Nephron progenitor cell (in vitro differentiated cells): ENCODE measurements at regions not wholly inside any gene's neighbourhood (a gene's known extent, or its start where the extent isn't known, plus 50 kb on each side); places are given as distances from the start of the nearest gene placed in this dataset.

ENCODE experiments used
- DNase-seq: peaks from one replicate; pipeline ENCODE4 v3.0.0; 2021
- H3K27ac Mint-ChIP-seq: 2 replicates; pipeline ENCODE4 v1.8.0; 2021; ENCODE audit warnings: mild to moderate bottlenecking, moderate library complexity, mixed read lengths
- H3K27me3 Mint-ChIP-seq: 2 replicates; pipeline ENCODE4 v1.8.0; 2021; ENCODE audit warnings: mild to moderate bottlenecking, low read depth, mixed read lengths; ENCODE audit not compliant: poor library complexity
- H3K36me3 Mint-ChIP-seq: 2 replicates; pipeline ENCODE4 v1.8.0; 2021; ENCODE audit warnings: low read depth, mixed read lengths
- H3K4me1 Mint-ChIP-seq: 2 replicates; pipeline ENCODE4 v1.8.0; 2021; ENCODE audit warnings: mixed read lengths
- H3K4me3 Mint-ChIP-seq: 2 replicates; pipeline ENCODE4 v1.8.0; 2021; ENCODE audit warnings: mild to moderate bottlenecking, moderate library complexity, mixed read lengths
- H3K9me3 Mint-ChIP-seq: 2 replicates; pipeline ENCODE4 v1.8.0; 2021; ENCODE audit warnings: mild to moderate bottlenecking, moderate library complexity, mixed read lengths
- CTCF ChIP-seq: fragments of 200-600 bp; sonication (generic); IDR thresholded peaks from 2 replicates; pipeline ENCODE4 v1.5.0; 2021; ENCODE audit warnings: antibody characterized with exemption

- H3K4me3 Mint-ChIP-seq, result no peak overlapping the region
- H3K36me3 Mint-ChIP-seq, result no peaks in the 10 kb centered on the region
- no peak for TF ChIP-seq CTCF
- H3K9me3 Mint-ChIP-seq, result no peaks in the 10 kb centered on the region
- no peak for DNase-seq
- no peak overlapping the region for H3K27ac Mint-ChIP-seq
- H3K4me1 Mint-ChIP-seq, result no peaks in the 10 kb centered on the region
- H3K27me3 Mint-ChIP-seq, result no peaks in the 10 kb centered on the region
These were observed 81.6 kb upstream of the TMTC2 start for GRCh38 chr12:82605115-82605514.

- Mint-ChIP-seq H3K27me3 (no peaks in the 10 kb centered on the region), H3K4me3 (no peak overlapping the region), H3K27ac (no peak overlapping the region), H3K4me1 (no peaks in the 10 kb centered on the region), H3K9me3 (no peaks in the 10 kb centered on the region), H3K36me3 (no peaks in the 10 kb centered on the region)
- no peak for TF ChIP-seq CTCF
- DNase-seq, result no peak
These were observed 78.0 kb upstream of the TMTC2 start for GRCh38 chr12:82608706-82609105.

GRCh38 chr12:82609234-82609914 lies 77.3 kb upstream of the TMTC2 start:
- Mint-ChIP-seq H3K27me3 (no peaks in the 10 kb centered on the region), H3K36me3 (no peaks in the 10 kb centered on the region), H3K27ac (no peak overlapping the region), H3K4me1 (no peaks in the 10 kb centered on the region), H3K9me3 (no peaks in the 10 kb centered on the region), H3K4me3 (no peak overlapping the region)
- TF ChIP-seq CTCF, result no peak
- no peak for DNase-seq

GRCh38 chr12:82619644-82620043 lies 67.1 kb upstream of the TMTC2 start:
- H3K4me3 Mint-ChIP-seq, result no peak overlapping the region
- no peaks in the 10 kb centered on the region for H3K36me3 Mint-ChIP-seq
- no peak for DNase-seq
- peak overlapping the region; percentile 40 for H3K27ac Mint-ChIP-seq
- TF ChIP-seq CTCF, result no peak
- no peaks in the 10 kb centered on the region for H3K4me1 Mint-ChIP-seq
- peaks cover 6% of the 10 kb centered on the region for H3K27me3 Mint-ChIP-seq
- peaks cover 4% of the 10 kb centered on the region for H3K9me3 Mint-ChIP-seq

GRCh38 chr12:82620917-82621316 lies 65.8 kb upstream of the TMTC2 start:
- no peaks in the 10 kb centered on the region for H3K27me3 Mint-ChIP-seq
- no peaks in the 10 kb centered on the region for H3K4me1 Mint-ChIP-seq
- DNase-seq, result no peak
- H3K27ac Mint-ChIP-seq, result no peak overlapping the region
- no peaks in the 10 kb centered on the region for H3K36me3 Mint-ChIP-seq
- no peak for TF ChIP-seq CTCF
- no peak overlapping the region for H3K4me3 Mint-ChIP-seq
- H3K9me3 Mint-ChIP-seq, result peaks cover 4% of the 10 kb centered on the region

- Mint-ChIP-seq H3K4me3 (no peak overlapping the region), H3K9me3 (no peaks in the 10 kb centered on the region), H3K4me1 (no peaks in the 10 kb centered on the region), H3K27me3 (no peaks in the 10 kb centered on the region), H3K36me3 (no peaks in the 10 kb centered on the region), H3K27ac (no peak overlapping the region)
- no peak for TF ChIP-seq CTCF
- DNase-seq, result no peak
These were observed 61.2 kb upstream of the TMTC2 start for GRCh38 chr12:82625523-82625922.
